ENCODE measurements at regions not wholly inside any gene's neighbourhood (a gene's known extent, or its start where the extent isn't known, plus 50 kb on each side); places are given as distances from the start of the nearest gene placed in this dataset.

DNA sequence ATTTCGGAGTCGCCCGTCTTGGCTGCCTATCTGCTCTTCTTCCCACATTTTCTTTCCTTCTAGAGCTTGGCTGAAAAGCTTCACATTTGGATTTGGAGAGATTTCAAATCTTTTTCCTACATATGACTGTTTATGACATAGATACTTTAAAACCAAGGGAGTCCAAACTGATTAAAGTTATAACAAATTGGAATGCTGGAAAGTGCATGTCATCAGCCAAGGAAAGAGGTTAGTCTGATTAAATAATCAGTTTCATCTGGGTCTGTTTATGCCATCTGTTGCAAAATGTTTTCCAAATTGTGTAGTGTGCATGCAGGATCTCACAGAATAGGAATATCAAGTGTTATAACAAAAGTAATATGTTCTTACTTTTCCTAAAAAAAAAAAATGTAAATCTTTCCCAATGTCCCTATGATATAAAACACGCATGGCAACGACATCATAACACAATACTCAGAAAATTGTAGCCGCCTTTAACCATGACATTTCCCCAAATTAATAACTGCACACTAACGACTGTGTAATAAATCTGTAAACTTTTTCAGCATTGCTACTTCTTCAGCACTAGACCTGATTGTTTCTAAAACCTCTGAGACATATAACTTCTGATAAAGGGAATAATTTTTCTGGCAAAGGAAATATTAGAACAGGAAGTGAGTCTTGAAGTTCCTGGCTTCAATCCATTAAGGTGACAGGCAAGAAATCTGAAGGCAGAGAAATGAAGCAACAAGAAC is 230.2 kb upstream of the FOXQ1 start:
- no peak for ATAC-seq

DNA sequence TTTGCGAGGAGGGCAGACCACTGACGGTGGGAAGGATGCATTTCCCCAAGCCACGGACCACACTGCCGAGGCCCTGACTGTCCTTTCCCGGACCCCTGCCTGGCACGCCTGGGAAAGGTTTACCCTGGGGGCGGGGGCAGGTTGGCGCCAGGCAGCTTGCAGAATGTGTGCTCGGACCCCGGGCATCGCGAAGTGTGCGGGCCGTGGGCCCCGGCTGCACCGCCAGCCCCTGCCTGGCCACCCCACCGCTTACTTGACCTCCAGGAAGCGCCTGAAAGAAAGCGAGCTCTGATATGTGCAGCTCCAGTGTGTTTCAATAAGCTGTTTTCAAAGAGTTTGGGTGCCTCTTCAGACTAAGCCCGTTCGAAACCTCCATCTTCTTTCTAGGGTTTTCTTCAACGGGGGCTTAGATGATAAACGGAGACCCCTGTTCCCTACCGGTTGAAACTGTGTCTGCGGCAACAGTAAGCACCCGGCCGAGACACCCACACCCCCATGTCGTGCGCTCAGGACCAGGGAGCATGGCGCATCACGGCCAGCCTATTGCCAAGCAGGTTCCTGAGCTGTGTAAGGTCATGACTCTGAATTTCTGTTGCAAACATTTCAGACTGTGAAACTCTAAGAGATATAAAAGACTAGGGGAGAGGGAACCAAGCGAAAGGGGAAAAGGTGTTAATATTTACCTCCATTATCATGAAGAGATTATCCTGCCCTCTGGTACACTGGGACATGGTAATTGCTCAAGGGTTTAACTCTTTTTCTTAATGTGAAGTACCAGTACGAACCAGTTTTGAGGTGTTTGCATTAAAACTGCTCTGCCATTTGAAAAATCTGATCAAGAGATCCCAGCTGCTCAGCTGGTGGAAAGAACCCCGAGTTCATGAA is 231.2 kb upstream of the FOXQ1 start:
- no peak for ATAC-seq

DNA sequence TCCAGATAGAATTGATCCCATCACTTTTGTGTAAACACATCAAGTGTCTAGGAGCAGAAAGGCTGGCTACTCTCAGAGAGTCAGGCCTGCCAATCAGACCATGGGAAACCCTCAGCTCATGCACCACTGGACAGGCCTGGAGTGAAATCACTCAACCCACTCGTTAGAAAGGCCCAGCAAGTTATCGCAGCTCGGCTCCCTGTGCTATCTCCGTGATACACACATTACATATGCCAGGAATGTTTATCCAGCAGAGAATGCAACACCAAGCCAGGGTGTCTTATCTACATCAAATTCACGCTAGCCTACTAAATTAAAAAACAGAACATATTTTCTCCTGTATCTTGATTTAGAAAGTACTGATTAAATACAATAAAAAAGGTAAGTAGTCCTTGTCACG is 232.4 kb upstream of the FOXQ1 start:
- ATAC-seq: no peak

DNA sequence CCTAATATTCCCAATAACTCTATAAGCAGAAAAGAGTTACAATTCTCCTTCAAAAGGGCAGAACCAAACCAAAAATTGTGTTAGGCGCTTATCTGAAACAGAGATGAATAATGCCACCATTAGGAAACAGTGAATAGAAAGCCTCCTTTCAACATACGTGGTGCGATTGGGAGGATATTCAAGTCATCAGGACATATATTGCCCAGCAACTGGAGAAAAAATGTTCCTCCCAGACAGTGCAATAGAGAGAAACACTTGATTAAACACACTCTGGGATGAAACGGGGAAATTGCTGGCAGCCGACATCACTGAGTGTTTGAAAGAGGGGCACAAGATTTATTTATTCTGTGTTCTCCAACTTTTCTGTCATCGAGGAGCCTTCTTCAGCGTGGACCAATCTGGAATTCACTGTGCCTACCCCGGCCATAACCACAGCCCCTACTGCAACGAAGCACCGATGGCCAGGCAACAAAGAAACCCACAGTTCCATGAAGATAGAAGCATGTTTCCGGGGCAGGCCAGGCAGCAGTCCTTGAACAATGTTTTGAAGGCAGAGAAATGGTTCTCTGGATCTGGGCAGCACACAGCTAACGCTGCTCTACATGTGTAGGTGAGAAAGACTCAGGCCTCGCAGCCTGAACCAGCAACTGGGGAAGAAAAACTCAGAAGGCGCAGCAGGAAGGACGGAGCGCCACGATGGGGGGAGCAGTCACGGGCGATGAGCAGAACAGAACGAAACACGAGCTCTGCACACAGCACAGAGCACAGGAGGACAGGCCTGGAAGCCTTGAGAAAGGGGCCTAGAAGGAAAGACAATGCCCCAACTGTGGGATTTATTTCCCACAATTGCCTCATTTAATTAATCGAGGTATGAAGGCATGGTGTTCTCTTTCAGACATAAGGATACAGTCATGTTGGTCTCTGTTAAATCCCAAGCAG is 234.2 kb upstream of the FOXQ1 start:
- no peak for ATAC-seq

DNA sequence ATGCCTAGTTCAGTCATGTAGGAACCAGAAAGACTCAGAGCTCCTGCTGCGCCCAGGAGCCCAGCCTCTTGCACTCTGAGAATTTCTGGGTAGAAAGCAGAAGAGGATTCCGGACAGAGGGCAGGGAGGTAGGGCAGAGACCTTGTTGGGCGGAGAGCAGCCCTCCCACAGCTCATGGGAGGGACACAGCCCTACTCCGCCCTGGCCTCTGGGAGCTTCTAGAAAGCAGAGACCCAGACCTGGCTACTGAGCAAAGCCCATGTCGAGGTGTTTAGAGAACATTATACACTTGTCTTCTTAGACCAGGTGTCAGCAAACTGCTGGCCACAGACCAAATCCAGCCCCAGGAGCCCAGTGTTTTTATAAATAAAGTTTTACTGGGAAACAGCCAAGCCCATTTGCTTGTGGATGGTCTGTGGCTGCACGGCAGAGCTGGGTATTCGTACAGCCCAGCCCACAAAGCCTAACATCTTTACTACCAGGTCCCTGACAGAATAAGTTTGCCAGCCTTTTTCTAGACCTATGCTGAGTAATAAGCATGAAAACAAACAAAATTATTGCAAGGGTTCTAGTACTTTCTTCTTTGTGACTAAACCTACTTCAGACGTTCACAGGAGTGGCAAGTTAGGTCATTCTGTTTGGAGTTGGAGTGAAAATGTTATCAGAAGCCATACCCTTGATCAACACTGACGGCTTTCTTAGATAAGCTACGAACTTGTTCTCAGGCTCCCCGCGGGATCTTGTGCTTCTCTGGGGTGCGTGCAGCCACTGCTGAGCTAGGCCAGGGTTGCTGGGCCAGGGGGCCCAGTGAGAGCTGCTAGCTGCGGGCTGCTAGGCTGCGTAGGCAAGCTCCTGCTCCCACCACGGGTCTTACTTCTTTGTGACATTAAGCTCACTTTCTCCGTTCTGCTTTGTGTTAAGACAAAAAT is 235.1 kb upstream of the FOXQ1 start:
- no peak for ATAC-seq

DNA sequence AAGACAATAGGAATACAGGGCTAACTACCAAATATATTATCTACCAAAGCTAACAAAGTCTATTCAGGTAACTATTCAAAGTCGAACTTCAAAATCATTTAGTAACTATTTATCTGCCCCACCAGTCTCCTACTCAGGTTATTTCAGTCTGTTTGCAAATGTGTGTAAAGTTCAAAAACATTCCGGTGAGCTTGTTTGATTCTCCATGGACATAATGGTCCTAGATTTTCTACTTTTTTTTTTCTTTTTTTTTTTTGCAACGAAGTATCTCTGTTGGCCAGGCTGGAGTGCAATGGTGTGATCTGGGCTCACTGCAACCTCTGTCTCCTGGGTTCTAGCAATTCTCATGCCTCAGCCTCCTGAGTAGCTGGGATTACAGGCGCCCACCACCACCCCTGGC is 236.0 kb upstream of the FOXQ1 start:
- ATAC-seq: no peak

DNA sequence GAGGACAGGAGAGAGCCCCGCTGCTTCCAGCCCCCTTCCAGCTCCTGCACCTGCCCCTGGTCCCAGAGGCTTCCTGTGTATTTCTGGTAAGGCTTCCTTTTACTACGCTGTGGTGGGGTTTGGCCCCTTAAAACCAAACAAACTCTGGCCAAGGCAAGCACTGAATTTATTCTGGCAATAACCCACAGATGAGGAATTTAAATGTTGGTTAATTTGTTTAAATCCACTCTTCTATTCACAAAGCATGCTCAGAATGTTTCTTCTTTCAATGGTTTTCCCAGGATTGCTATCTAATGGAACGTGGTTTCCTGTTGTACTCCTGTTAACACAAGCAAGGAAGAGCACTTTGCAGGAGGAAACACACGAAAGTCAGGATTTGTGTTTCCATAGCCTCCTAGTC is 236.5 kb upstream of the FOXQ1 start:
- no peak for ATAC-seq

DNA sequence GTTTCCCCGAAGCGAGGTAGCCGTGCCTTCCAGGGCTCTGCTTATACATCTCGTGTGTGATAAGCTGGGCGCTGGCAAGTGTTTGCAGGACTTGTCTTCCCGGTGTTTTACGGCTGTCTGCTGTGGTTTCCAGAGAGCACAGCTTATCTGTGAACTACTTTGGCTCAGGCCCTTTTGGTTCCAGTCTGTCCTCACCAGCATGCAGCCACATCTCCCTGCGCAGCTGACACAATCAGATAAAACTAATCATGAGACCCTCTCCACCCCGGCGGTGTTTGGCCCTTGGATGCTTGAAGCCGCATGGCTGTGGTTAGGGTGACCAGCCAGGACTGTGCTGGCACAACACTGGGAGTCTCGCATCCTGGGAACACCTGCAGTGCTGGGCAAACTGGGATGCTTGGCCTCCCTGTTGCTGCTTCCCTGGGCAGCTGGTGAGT is 241.8 kb upstream of the FOXQ1 start:
- no peak for ATAC-seq

DNA sequence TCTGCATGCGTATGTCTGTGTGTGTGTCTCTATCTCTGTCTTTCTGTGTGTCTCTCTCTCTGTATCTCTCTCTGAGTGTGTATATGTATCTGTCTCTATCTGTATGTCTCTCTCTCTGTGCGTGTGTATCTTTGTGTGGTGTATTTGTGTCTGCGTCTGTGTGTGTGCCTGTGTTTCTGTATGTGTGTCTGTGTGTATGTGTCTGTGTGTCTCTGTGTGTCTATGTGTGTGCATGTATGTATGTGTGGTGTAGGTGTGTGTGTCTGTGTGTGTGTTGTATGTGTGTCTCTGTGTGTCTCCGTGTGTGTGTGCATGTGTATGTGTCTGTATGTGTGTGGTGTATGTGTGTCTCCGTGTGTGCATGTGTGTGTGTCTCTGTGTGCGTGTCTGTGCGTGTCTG is 243.0 kb upstream of the FOXQ1 start:
- no peak for ATAC-seq

DNA sequence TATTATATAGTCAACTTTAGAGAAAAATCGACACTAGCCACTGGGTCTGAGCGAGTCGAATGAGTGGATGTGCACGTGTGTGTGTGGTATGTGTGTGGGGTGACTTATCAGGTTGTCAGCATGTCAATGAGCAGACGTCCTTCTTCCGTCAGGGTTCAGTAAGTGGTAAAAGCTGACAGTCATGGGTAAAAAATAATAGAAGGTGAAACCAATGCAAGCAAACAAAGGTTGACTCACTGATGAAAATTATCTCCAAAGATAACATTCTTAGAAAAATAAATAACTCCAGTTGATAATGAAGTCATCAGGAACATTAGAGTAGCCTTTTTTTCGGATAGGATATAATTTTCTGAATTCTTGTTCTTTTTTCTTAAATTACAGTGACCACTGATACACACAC is 243.8 kb upstream of the FOXQ1 start:
- ATAC-seq: no peak

DNA sequence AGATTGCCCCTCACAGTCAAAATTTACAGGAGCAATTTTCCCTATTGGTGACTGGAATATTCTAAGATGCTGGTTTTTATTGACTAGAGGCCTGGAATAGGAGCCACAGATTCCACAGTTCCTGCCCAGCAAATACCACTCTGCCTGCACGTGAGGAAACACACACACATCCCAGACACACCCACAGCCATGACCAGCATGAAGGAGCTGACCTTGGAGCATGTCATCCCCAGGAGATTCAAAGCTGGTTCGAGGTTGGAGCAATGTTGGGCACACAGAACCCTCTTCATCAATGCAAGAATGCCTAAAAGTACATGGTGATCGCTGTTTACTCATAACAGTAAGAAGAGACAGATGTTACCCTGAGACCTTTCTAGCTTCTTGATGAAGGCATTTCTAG is 244.6 kb upstream of the FOXQ1 start:
- no peak for ATAC-seq

DNA sequence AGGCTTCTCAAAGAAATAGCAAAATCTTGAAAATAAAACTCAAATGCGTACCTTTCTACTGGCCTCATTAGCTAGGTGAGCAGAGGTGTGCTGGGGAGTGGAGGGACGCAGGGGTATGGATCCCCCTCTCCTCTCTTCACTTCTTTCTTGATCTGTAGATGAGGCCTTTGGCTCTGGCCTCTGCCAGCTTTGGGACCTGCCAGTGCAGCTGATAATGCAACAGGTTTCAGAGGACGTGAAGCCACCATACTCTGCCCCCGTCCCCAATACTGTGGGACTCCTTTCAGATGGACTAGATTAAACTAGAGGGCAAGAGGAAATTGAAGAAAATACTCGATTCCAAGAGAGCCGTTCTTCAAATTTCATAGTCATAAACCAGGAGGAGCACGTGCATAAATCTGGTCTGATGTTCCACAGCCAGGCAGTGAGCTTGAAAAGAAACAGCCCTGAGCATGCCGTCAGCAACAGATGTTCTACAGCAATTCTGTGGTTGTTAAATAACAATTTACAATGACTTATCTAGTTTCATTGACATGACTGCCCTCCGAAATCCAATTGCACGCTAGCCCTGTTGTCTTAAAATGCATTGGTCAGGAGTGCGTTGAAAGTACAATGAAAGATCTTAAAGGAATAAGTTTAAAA is 245.3 kb upstream of the FOXQ1 start:
- no peak for ATAC-seq

DNA sequence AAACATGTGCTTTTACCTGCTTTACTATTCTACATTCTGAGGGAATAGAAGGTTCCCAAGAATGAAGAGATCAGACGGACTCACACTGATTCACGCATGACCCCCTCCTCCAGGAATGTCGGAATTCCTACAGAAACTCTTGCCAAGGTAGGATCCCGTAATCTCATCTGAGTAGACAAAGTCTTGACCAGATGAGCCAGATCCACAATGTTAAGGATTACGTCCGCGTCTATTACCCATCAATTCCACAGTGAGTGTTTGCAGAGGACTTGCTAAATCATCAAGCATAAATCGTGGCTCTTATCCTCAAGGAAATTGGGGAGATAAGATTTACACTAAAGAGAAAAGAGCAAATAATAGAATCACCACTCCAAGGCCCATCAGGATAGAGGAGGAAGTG is 245.9 kb upstream of the FOXQ1 start:
- no peak for ATAC-seq

DNA sequence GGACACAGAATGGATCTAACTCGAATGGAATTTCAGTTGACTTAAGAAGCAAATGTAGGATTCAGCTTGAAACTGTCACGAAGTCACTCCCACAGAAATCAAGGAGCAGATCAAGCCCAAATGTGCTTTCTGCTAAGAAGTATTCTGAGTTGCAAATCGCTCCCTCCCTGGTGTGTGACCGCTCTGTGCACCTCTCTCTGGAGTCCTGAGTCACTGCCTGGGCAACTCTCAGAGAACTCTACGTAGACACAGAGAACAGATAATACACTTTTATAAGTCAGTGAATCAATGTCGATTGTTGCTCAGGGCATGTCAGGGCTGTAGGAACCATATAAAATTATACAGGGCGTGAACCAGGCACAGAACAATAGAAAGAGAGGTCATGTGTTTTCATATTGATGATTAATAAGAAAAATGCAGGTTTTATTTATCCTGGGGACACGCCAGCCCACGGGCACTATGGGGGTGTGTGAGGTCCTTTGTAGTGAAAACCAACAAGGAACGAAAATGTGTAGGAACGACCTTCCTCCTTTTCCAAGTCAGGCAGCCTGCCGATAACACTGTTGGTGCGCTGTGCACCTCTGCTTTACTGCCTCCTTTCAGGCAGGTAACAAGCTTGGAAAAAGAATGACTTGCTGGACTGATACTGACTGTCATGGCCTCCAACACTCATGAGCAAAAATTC is 248.1 kb upstream of the FOXQ1 start:
- no peak for ATAC-seq

DNA sequence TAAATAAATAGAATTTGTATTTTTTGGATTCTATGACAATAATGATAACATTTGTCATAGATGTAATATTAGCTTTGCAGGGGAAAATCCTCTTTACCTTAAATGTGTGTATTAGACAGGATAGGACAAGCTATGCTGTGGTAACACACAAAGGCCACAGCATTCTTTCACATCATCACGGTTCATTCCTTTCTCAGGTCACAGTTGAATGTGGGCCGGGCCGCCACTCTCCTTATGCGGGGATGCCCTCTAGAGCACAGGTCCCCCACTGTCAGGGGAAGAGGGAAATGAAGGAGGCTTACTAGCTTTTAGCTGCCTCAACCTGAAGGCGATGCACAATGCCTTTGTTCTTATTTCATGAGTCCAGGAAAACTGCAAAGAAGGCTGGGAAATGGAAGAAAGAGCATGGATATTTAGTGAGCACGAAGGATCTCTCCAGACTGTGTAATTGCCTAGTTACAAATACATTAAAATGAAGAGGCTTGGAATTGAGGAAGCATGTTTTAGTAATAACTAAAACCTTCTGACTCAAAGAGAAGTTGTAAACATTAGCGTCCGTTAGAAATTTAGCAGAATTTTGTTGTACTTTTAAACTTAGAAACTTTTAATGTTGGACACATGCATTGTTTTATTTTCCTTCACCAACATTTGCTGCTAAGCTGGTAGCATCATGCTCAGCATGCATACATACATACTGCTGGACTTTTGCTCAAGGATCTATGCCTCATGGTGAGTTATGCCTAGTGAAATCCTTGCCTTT is 248.9 kb upstream of the FOXQ1 start:
- ATAC-seq: no peak

DNA sequence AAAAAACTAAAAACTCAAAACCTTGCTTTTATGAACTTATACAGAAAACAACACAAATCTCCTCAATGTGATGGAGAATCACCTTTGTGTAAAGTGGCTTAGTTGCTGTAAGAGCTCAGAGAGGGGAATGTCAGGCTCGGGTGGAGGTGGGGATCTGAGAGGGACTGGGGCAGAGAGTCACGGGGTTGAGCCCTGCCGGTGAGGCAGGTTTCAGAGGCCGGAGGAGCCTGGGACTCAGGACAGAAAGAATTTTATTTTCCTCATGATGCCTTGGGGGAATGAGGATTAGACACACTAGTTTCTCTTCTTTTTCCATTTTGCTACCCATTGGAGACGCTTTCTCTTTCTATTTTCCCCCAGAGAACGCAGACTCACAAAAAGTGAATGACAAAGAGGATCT is 252.3 kb upstream of the FOXQ1 start:
- ATAC-seq: no peak

DNA sequence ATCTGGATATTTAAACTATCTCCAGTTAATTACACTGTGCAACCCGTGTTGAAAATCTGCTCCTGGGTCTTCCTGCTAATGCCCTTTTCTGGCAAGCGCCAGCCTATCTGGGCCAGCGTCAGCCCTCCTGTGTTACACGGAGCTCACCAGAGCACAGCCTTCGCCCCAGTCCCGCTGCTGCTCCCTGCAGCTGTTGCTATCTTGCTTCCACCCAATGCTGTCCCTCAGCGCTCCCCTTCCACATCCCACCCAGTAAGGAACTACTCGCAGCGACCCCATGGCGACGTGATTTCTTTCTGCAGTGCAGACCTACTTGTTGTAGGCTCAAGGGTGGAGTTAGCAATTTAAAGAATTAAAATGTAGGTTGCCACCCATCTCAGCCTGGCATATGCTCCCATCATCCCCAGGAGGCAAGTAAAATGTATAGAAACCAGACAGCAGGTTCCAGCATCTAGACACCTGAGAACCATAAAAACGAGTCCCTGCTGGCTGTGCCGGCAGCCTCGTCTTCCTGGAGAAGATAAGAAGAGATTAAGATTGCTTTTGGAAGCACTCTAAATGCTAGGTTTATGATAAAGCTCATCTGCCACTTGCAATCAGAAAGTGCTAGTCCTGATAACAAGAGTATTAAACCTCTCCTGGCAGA is 254.3 kb upstream of the FOXQ1 start:
- no peak for ATAC-seq

DNA sequence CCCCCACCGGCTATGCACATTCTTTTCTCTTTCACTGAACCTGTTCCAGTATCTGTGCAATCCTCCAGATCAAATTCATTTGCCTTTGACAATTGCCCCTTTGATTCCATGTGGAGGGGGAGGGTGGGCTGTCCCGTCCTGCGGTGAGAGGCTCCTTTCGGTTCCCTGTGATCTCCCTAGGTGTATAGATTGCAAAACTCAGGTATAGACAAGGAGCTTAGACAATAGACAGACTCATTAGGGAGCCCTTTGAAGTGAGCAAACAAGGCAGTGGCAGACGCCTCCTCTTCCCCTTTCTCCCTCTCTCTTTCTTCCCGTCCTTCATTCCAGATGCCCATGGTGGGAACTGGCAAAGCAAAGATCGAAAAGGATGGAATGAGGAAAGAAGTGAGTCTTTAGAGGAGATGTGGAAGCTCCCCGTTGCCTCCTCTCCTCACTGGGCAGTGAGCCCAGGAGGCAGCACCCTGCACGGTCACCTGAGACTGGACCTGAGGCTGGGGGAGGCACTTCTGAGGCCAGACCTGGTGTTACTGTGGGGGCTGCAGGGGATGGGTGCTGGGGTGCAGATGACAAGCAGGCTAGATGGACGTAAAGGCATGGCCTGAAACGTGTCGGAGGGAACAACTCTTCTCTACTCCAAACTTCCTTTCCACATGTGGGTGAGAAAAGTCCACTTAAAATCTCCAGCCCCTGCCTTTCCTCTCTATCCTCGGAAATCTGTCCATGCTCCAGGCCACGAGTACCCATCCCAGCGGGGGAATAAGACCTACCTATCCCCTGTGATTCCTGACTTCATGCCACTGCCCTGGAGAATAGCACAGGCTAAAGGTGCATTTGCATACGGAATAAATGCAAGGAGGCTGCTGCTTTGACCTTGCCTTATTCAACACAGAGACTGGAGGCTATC is 256.6 kb upstream of the FOXQ1 start:
- no peak for ATAC-seq

Measured in activated CD4-positive, CD25-positive, alpha-beta regulatory T cell treated with anti-CD3 and anti-CD28 coated beads, Interleukin-2, amount 50 U/mL, for 24 hours (primary cell).